GM18507 (cell line): ENCODE measurements at regions not wholly inside any gene's neighbourhood (a gene's known extent, or its start where the extent isn't known, plus 50 kb on each side); places are given as distances from the start of the nearest gene placed in this dataset.

Source experiments
- DNase-seq: peaks from one replicate; pipeline ENCODE4 v3.0.0; 2011; ENCODE audit warnings: low read depth; ENCODE audit not compliant: insufficient read length; ENCODE audit errors: extremely low spot score
- FAIRE-seq: peaks from 2 replicates; lab custom pipeline; 2011; peaks lifted over from hg19 to GRCh38; lab: Jason Lieb, UNC

- no peak for DNase-seq
Observed at GRCh38 chr4:20490734-20491133, 209.5 kb upstream of the PACRGL start.

GRCh38 chr4:20493761-20494353 lies 206.4 kb upstream of the PACRGL start:
- DNase-seq (no peak), FAIRE-seq (no peak)

More at GRCh38 chr4:20490734-20491133, 209.5 kb upstream of the PACRGL start:
- FAIRE-seq, result no peak

- FAIRE-seq (no peak), DNase-seq (no peak)
Observed at GRCh38 chr4:20496068-20496467, 204.2 kb upstream of the PACRGL start.

GRCh38 chr4:20504146-20504545 lies 196.1 kb upstream of the PACRGL start:
- DNase-seq (no peak), FAIRE-seq (no peak)

GRCh38 chr4:20505927-20506326 lies 194.3 kb upstream of the PACRGL start:
- DNase-seq (no peak), FAIRE-seq (no peak)

- FAIRE-seq, result no peak
- no peak for DNase-seq
Observed at GRCh38 chr4:20506827-20507226, 193.4 kb upstream of the PACRGL start.

- FAIRE-seq (no peak), DNase-seq (no peak)
Observed at GRCh38 chr4:20509315-20509714, 190.9 kb upstream of the PACRGL start.

GRCh38 chr4:20512033-20512792 lies 188.0 kb upstream of the PACRGL start:
- DNase-seq (no peak), FAIRE-seq (no peak)

- DNase-seq, result no peak
- FAIRE-seq, result no peak
Observed at GRCh38 chr4:20512985-20513384, 187.3 kb upstream of the PACRGL start.

- no peak for DNase-seq
- FAIRE-seq, result no peak
Observed at GRCh38 chr4:20520901-20521300, 179.4 kb upstream of the PACRGL start.

- FAIRE-seq (no peak), DNase-seq (no peak)
Observed at GRCh38 chr4:20528508-20528907, 171.8 kb upstream of the PACRGL start.

GRCh38 chr4:20529691-20530090 lies 170.6 kb upstream of the PACRGL start:
- FAIRE-seq, result no peak
- DNase-seq, result no peak

- DNase-seq (no peak), FAIRE-seq (no peak)
Observed at GRCh38 chr4:20532116-20532790, 168.0 kb upstream of the PACRGL start.

GRCh38 chr4:20532871-20533870 lies 167.1 kb upstream of the PACRGL start:
- DNase-seq, result no peak
- no peak for FAIRE-seq

GRCh38 chr4:20538905-20539304 lies 161.4 kb upstream of the PACRGL start:
- no peak for FAIRE-seq

GRCh38 chr4:20543131-20543530 lies 157.1 kb upstream of the PACRGL start:
- DNase-seq (no peak), FAIRE-seq (no peak)

More at GRCh38 chr4:20538905-20539304, 161.4 kb upstream of the PACRGL start:
- no peak for DNase-seq

- DNase-seq (no peak), FAIRE-seq (no peak)
Observed at GRCh38 chr4:20544645-20545044, 155.6 kb upstream of the PACRGL start.

- FAIRE-seq, result no peak
- no peak for DNase-seq
Observed at GRCh38 chr4:20552004-20552403, 148.3 kb upstream of the PACRGL start.

- no peak for DNase-seq
- FAIRE-seq, result no peak
Observed at GRCh38 chr4:20554134-20554533, 146.1 kb upstream of the PACRGL start.
